ENCODE measurements at regions not wholly inside any gene's neighbourhood (a gene's known extent, or its start where the extent isn't known, plus 50 kb on each side); places are given as distances from the start of the nearest gene placed in this dataset.

- TF ChIP-seq POLR2A (IDR thresholded peaks at IDR 0.05) (no peak), CTCF (IDR thresholded peaks at IDR 0.05) (no peak)
These were observed 354.0 kb upstream of the CCL2 start for GRCh38 chr17:33901085-33901484.

All from testis (tissue), 2 donors.